ENCODE measurements at regions not wholly inside any gene's neighbourhood (a gene's known extent, or its start where the extent isn't known, plus 50 kb on each side); places are given as distances from the start of the nearest gene placed in this dataset.

DNA sequence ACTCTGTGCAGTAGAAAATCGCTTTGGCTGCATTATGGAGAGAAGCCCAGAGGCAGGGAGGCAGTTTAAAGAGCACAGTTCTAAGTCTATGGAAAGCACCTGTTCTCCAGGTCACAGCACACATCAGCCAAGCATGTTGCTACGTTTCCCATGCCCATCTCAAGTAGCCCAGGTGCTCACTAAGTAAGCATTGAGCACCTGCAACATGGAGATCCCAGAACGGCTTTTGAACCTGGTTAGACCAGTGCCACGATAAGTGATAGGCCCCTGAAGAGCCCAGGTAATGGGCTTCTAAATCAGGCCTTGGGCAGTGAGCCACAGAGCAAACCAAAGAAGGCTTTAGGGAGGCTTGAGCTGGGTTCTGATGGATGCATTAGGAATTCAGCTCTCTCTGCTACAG, 186.2 kb downstream of the C1orf94 start:
- H3K9me1 ChIP-seq (ENCODE audit: control insufficient read depth, extremely low read depth, insufficient read depth, low read length), result no peaks in the 10 kb centered on the region
- peaks cover 5% of the 10 kb centered on the region for H3K27me3 ChIP-seq (ENCODE audit: control insufficient read depth, extremely low read depth, insufficient read depth, low read length)
- FAIRE-seq (no peak), DNase-seq (ENCODE audit: low read depth, low spot score) (no peak)
- no peak overlapping the region for H3K4me2 ChIP-seq (ENCODE audit: control insufficient read depth, extremely low read depth, insufficient read depth, low read depth, low read length)
- H3K4me1 ChIP-seq (ENCODE audit: control insufficient read depth, extremely low read depth, insufficient read depth, low read length), result peaks cover 10% of the 10 kb centered on the region
- H3K9ac ChIP-seq (ENCODE audit: control insufficient read depth, extremely low read depth, insufficient read depth, low read length), result no peak overlapping the region
- no peak for TF ChIP-seq CTCF (optimal IDR thresholded peaks at IDR 0.05 in 1 of 3, IDR thresholded peaks at IDR 0.05 in 1 of 3, conservative IDR thresholded peaks at IDR 0.05 in 1 of 3; ENCODE audit: extremely low read depth in 1 of 3, insufficient read depth in 2 of 3, low read length in 3 of 3)
- TF ChIP-seq EZH2 (IDR thresholded peaks at IDR 0.05; ENCODE audit: low read length), result no peak
- no peaks in the 10 kb centered on the region for H3K36me3 ChIP-seq (ENCODE audit: control insufficient read depth in 2 of 2, extremely low read depth in 1 of 2, insufficient read depth in 2 of 2, low read length in 2 of 2)
- H3K9me3 ChIP-seq (ENCODE audit: control insufficient read depth, low read depth, low read length), result no peaks in the 10 kb centered on the region
- dilution Hi-C loops (cut with MboI; ENCODE audit: extremely low pct_ligation_motif_present, low sequenced_read_pairs), result no loop called here
- no peaks in the 10 kb centered on the region for H4K20me1 ChIP-seq (ENCODE audit: control insufficient read depth, extremely low read depth, insufficient read depth, low read length)
- H3K79me2 ChIP-seq (ENCODE audit: control insufficient read depth, insufficient read depth, low read length), result no peaks in the 10 kb centered on the region
- H2AFZ ChIP-seq (ENCODE audit: control insufficient read depth, low read length), result no peak overlapping the region
- H3K27ac ChIP-seq (ENCODE audit: control insufficient read depth, insufficient read depth, low read length), result no peak overlapping the region
- no peak overlapping the region for H3K4me3 ChIP-seq (ENCODE audit: control insufficient read depth in 2 of 3, extremely low read depth in 1 of 3, insufficient read depth in 2 of 3, low read depth in 1 of 3, low read length in 3 of 3)

DNA sequence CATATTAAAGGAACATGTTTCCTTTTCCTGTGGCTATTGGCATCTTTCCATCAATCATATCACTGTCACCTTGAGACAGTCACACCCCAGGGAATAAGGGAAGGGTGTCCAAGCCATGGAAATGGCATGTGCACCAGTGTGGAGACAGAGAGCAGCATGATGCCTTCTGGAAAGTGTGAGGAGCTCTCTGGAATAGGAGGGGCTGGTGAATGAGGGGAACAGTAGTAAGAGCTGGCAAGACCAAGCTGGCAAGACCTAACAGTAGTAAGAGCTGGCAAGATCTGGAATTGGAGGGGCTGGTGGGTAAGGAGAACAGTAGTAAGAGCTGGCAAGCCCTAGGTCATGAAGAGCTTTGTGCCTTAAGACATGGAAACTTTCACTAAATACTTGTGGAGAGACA, 186.7 kb downstream of the C1orf94 start:
- dilution Hi-C loops (cut with MboI; ENCODE audit: extremely low pct_ligation_motif_present, low sequenced_read_pairs), result no loop called here
- no peak for FAIRE-seq
- no peaks in the 10 kb centered on the region for H3K36me3 ChIP-seq (ENCODE audit: control insufficient read depth in 2 of 2, extremely low read depth in 1 of 2, insufficient read depth in 2 of 2, low read length in 2 of 2)

More for the DNA sequence above, 186.7 kb downstream of the C1orf94 start:
- DNase-seq (ENCODE audit: low read depth, low spot score), result no peak
- no peaks in the 10 kb centered on the region for H4K20me1 ChIP-seq (ENCODE audit: control insufficient read depth, extremely low read depth, insufficient read depth, low read length)
- no peak overlapping the region for H3K27ac ChIP-seq (ENCODE audit: control insufficient read depth, insufficient read depth, low read length)
- H3K4me1 ChIP-seq (ENCODE audit: control insufficient read depth, extremely low read depth, insufficient read depth, low read length), result peaks cover 5% of the 10 kb centered on the region
- no peak for TF ChIP-seq CTCF (optimal IDR thresholded peaks at IDR 0.05 in 1 of 3, IDR thresholded peaks at IDR 0.05 in 1 of 3, conservative IDR thresholded peaks at IDR 0.05 in 1 of 3; ENCODE audit: extremely low read depth in 1 of 3, insufficient read depth in 2 of 3, low read length in 3 of 3)
- TF ChIP-seq EZH2 (IDR thresholded peaks at IDR 0.05; ENCODE audit: low read length), result no peak
- H3K9ac ChIP-seq (ENCODE audit: control insufficient read depth, extremely low read depth, insufficient read depth, low read length), result no peak overlapping the region
- no peak overlapping the region for H3K4me3 ChIP-seq (ENCODE audit: control insufficient read depth in 2 of 3, extremely low read depth in 1 of 3, insufficient read depth in 2 of 3, low read depth in 1 of 3, low read length in 3 of 3)
- H2AFZ ChIP-seq (ENCODE audit: control insufficient read depth, low read length), result no peak overlapping the region
- H3K9me3 ChIP-seq (ENCODE audit: control insufficient read depth, low read depth, low read length), result no peaks in the 10 kb centered on the region
- H3K79me2 ChIP-seq (ENCODE audit: control insufficient read depth, insufficient read depth, low read length), result no peaks in the 10 kb centered on the region
- no peaks in the 10 kb centered on the region for H3K9me1 ChIP-seq (ENCODE audit: control insufficient read depth, extremely low read depth, insufficient read depth, low read length)
- H3K27me3 ChIP-seq (ENCODE audit: control insufficient read depth, extremely low read depth, insufficient read depth, low read length), result peaks cover 5% of the 10 kb centered on the region
- H3K4me2 ChIP-seq (ENCODE audit: control insufficient read depth, extremely low read depth, insufficient read depth, low read depth, low read length), result no peak overlapping the region
